ENCODE measurements at regions not wholly inside any gene's neighbourhood (a gene's known extent, or its start where the extent isn't known, plus 50 kb on each side); places are given as distances from the start of the nearest gene placed in this dataset.

DNA sequence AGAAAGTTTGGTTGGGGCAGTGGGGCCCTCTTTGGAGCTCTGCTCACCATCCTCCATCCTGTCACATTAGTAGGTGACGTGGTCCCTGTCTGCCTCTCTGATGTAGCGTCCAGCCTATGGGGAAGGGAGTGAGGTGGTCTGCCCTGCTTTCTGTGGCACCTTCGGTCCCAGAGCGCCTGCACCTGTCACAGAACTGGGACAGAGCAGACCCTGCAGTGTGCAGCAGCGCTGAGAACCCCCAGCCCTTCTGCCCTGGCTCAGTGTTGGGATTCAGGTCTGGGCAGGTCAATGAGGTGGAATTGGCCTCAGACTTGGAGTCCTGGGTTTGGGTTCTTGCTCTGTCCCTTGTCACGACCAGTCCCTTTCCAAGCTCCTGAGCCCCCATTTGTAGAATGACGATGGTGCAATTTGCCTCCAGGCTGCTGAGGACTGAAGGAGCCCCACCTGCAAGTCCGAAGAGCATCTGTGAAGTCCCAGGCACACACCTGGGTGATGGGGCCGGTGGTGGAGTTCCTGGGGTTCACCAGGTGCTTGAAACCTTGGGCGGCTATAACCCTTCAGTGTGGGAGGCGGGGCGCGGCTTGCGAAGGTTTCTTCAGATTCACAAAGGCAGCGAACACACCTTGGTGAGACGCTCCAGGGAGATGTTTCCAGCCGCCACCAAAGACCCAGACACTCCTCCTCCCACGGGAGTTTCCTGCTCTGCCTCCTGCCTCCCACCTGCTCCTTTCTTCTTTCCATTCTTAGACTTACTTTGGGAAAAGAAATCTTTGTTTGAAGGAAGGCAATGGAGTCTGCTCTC, 265.4 kb upstream of the HDAC4 start:
- peaks cover 48% of the 10 kb centered on the region for H3K27me3 ChIP-seq (ENCODE audit: insufficient read depth, poor library complexity, severe bottlenecking)
- TF ChIP-seq, protein P1, sequence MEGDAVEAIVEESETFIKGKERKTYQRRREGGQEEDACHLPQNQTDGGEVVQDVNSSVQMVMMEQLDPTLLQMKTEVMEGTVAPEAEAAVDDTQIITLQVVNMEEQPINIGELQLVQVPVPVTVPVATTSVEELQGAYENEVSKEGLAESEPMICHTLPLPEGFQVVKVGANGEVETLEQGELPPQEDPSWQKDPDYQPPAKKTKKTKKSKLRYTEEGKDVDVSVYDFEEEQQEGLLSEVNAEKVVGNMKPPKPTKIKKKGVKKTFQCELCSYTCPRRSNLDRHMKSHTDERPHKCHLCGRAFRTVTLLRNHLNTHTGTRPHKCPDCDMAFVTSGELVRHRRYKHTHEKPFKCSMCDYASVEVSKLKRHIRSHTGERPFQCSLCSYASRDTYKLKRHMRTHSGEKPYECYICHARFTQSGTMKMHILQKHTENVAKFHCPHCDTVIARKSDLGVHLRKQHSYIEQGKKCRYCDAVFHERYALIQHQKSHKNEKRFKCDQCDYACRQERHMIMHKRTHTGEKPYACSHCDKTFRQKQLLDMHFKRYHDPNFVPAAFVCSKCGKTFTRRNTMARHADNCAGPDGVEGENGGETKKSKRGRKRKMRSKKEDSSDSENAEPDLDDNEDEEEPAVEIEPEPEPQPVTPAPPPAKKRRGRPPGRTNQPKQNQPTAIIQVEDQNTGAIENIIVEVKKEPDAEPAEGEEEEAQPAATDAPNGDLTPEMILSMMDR (IDR thresholded peaks at IDR 0.05; ENCODE audit: poor library complexity, severe bottlenecking) = no peak
- H3K4me3 ChIP-seq (ENCODE audit: severe bottlenecking) = no peak overlapping the region
- DNase-seq (ENCODE audit: low spot score) = no peak
- H3K4me1 ChIP-seq (ENCODE audit: insufficient read depth, poor library complexity, severe bottlenecking) = no peaks in the 10 kb centered on the region
- no peak overlapping the region for H3K27ac ChIP-seq (ENCODE audit: poor library complexity, severe bottlenecking)
- H3K9me3 ChIP-seq (ENCODE audit: severe bottlenecking) = no peaks in the 10 kb centered on the region
- no peaks in the 10 kb centered on the region for H3K36me3 ChIP-seq (ENCODE audit: low read depth)
- ATAC-seq (ENCODE audit: low read depth) = no peak

DNA sequence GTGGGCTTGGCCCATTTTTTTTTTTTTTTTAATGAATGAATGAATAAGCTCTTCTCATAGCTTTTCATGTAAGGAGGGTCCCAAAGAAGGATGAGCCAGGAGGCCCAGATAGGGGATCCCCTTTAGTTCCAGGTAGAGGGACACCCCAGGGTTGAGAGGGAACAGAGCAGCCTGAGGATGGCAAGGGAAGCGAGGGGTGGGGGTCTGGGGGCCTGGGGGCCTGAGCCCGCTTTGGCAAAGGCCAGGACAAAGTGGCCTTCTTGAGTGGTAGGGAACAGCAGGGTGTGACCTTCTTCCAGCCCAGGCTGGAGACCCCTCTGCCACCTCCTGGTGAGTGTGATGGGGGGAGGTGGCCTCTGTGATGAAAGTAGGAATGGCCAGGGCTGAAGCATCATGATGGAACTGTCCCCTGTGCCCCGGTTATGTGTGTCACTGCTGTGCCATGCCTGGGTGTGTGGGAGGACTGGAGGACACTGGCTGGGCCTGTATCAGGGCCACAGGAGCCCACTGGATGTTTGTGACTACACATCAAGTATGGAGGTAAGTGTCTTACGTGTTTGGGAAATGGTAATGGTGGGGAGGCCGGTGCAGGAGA, 263.5 kb upstream of the HDAC4 start:
- Histone ChIP-seq H3K4me1 (ENCODE audit: insufficient read depth, poor library complexity, severe bottlenecking) (peaks cover 8% of the 10 kb centered on the region), H3K4me3 (ENCODE audit: severe bottlenecking) (no peak overlapping the region), H3K9me3 (ENCODE audit: severe bottlenecking) (no peaks in the 10 kb centered on the region), H3K27me3 (ENCODE audit: insufficient read depth, poor library complexity, severe bottlenecking) (peaks cover 52% of the 10 kb centered on the region), H3K36me3 (ENCODE audit: low read depth) (no peaks in the 10 kb centered on the region), H3K27ac (ENCODE audit: poor library complexity, severe bottlenecking) (no peak overlapping the region)
- DNase-seq (ENCODE audit: low spot score) (no peak), ATAC-seq (ENCODE audit: low read depth) (no peak)
- TF ChIP-seq, protein P1 (IDR thresholded peaks at IDR 0.05; ENCODE audit: poor library complexity, severe bottlenecking) = no peak

DNA sequence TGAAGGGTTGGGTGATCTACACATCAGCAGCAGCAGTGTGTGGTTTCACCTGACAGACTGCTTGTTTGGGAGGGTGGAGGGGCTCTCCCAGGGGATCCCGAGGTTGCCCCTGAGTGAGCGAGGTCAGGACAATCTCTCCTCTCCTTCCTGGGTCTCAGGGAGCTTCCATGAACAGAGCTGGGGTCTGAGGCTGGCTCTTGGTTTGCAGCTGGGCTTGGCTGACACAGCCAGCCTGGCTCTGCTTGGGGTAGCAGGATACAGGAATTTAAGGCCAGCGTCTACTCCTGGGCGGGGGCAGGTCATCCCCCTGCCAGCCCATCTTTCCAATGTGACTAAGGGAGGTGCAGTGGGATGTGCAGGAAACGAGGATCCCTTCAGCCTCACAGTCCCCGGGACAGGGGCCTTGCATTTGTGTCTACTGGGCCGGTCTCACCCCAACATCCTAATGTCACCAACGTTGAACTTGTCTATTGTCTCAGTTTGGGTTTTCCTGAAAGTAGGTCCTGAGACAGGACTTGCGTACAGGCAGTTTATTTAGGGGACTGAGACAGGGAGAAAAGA, 262.6 kb upstream of the HDAC4 start:
- no peak overlapping the region for H3K27ac ChIP-seq (ENCODE audit: poor library complexity, severe bottlenecking)
- ATAC-seq (ENCODE audit: low read depth) (no peak), DNase-seq (ENCODE audit: low spot score) (no peak)
- TF ChIP-seq, protein P1 (IDR thresholded peaks at IDR 0.05; ENCODE audit: poor library complexity, severe bottlenecking) = no peak
- peaks cover 8% of the 10 kb centered on the region for H3K4me1 ChIP-seq (ENCODE audit: insufficient read depth, poor library complexity, severe bottlenecking)
- no peaks in the 10 kb centered on the region for H3K9me3 ChIP-seq (ENCODE audit: severe bottlenecking)
- no peak overlapping the region for H3K4me3 ChIP-seq (ENCODE audit: severe bottlenecking)
- no peaks in the 10 kb centered on the region for H3K36me3 ChIP-seq (ENCODE audit: low read depth)
- H3K27me3 ChIP-seq (ENCODE audit: insufficient read depth, poor library complexity, severe bottlenecking) = peaks cover 47% of the 10 kb centered on the region

DNA sequence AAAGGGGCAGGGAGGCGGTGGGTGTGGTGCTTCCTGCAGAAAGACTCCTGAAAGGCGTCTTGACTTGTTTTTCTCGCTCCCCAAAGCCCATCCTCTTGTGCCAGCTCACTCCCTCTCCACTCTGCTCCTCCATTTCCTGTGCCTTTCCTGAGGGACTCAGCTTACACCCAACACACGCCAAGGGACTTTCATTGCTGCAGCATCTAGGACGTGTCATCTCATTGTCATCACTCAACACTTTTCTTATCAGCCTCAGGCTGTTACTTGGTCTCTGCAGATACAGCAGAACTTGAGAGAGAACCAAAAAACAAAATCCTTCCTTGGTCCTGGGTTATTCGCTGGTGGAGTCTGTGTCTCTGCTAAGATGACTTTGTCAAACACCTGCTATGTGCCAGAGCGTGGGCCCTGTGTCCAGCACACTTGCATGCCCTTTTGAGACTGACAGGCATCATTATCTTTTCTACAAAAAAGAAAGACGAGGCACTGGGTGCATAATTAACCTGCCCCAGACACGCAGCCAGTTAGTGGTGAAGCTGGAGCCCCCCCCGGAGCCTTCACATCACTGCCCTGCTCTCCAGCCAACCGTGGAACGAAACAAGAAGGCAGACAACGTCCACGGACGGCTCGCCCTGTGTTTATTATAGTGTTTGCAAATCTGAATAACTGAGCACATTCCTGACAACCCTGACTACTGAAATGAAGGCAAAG, 261.7 kb upstream of the HDAC4 start:
- no peaks in the 10 kb centered on the region for H3K9me3 ChIP-seq (ENCODE audit: severe bottlenecking)
- H3K27me3 ChIP-seq (ENCODE audit: insufficient read depth, poor library complexity, severe bottlenecking) = peaks cover 42% of the 10 kb centered on the region
- H3K4me1 ChIP-seq (ENCODE audit: insufficient read depth, poor library complexity, severe bottlenecking) = peaks cover 8% of the 10 kb centered on the region
- no peak overlapping the region for H3K27ac ChIP-seq (ENCODE audit: poor library complexity, severe bottlenecking)
- H3K4me3 ChIP-seq (ENCODE audit: severe bottlenecking) = no peak overlapping the region
- ATAC-seq (ENCODE audit: low read depth) (no peak; the same call in 2 of the 3 replicates), DNase-seq (ENCODE audit: low spot score) (no peak)
- no peaks in the 10 kb centered on the region for H3K36me3 ChIP-seq (ENCODE audit: low read depth)
- TF ChIP-seq, protein P1 (IDR thresholded peaks at IDR 0.05; ENCODE audit: poor library complexity, severe bottlenecking) = no peak
